ENCODE measurements at regions not wholly inside any gene's neighbourhood (a gene's known extent, or its start where the extent isn't known, plus 50 kb on each side); places are given as distances from the start of the nearest gene placed in this dataset.

DNA sequence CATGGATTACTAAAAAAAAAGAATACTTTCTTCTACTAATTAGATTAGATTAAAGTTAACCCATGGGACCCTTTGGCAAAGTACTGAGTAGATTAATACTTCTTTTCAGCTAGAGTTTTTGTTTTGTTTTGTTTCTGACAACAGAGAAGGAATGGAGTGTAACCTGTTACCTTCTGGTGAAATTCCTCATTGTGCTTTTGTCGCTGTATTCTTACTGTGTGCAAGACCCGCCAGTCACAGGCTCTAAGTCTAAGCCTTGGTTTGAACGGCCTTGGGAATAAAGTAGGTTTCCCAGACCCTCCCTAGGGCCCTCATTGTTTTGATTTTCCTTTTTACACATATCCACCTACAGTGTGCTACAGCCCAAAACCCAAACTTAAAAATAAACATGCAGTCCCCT, 171.1 kb upstream of the IL12A start:
- no peak for TF ChIP-seq POLR2AphosphoS5 (IDR thresholded peaks at IDR 0.05; ENCODE audit: low read depth, low read length)
- no peak for TF ChIP-seq POLR2A (IDR thresholded peaks at IDR 0.05; ENCODE audit: low read depth, low read length)
- TF ChIP-seq SPI1 (IDR thresholded peaks at IDR 0.05; ENCODE audit: low read depth, low read length) = no peak
- TF ChIP-seq PAX5 (IDR thresholded peaks at IDR 0.05; ENCODE audit: insufficient read depth, low read length, severe bottlenecking) = no peak
